HepG2 (cell line): ENCODE measurements at regions not wholly inside any gene's neighbourhood (a gene's known extent, or its start where the extent isn't known, plus 50 kb on each side); places are given as distances from the start of the nearest gene placed in this dataset.

ENCODE experiments used
- ATAC-seq: fragments of 200-7000 bp; cut with Tn5 transposase; 3 replicates; pipeline ENCODE4 v1.9.1; 2020; ENCODE audit warnings: mild to moderate bottlenecking, moderate library complexity
- BruUV-seq: library from RNA; stranded (reverse); fragments of 400-500 nt; replicated peaks from 2 replicates; lab custom pipeline; 2021; lab: Mats Ljungman, UMichigan
- CTCF ChIA-PET: fragments of 300-600 bp; formaldehyde crosslinking; extraction: SDS; loops from one replicate; lab custom pipeline; 2021; ENCODE audit warnings: low total read pairs, inconsistent platforms, low intra/inter-chr PET ratio; lab: Yijun Ruan, JAX
- POLR2A ChIA-PET: fragments of 350-600 bp; sonication (Branson Sonifier 250); formaldehyde crosslinking; loops from one replicate; lab custom pipeline; 2020; ENCODE audit warnings: antibody characterized with exemption, inconsistent platforms; lab: Yijun Ruan, JAX
- DNase-seq: peaks from one replicate; pipeline ENCODE4 v3.0.0-alpha.2; 2015; ENCODE audit warnings: low spot score
- FAIRE-seq: peaks from 3 replicates; lab custom pipeline; 2011; peaks lifted over from hg19 to GRCh38; lab: Jason Lieb, UNC
- H2AFZ ChIP-seq: one replicate; pipeline ENCODE4 v1.6.1; 2011; ENCODE audit warnings: low read length, inconsistent platforms
- H3K27ac ChIP-seq: fragments of 300-600 bp; 3 replicates; pipeline ENCODE4 v1.8.0; 2011; ENCODE audit warnings: mixed run types, mild to moderate bottlenecking, mixed read lengths, low read length, inconsistent platforms; ENCODE audit not compliant: insufficient read depth; ENCODE audit errors: extremely low read length
- H3K27me3 ChIP-seq, 2 experiments: fragments of 200-600 bp in 1 of 2; 2 replicates in 1 of 2; 3 replicates in 1 of 2; pipeline versions ENCODE4 v1.6.0 to v1.8.0; 2011; ENCODE audit warnings: low read length in 2 of 2, mild to moderate bottlenecking in 2 of 2, moderate library complexity in 2 of 2, inconsistent platforms in 1 of 2; ENCODE audit not compliant: insufficient read depth in 2 of 2, control insufficient read depth in 1 of 2
- H3K36me3 ChIP-seq, 2 experiments: fragments of 200-600 bp in 1 of 2; replicated peaks in 1 of 2; 2 replicates in 1 of 2; 3 replicates in 1 of 2; pipeline versions ENCODE4 v1.5.1 to v1.8.0; 2011; ENCODE audit warnings: low read length in 2 of 2, inconsistent platforms in 1 of 2; ENCODE audit not compliant: insufficient read depth in 2 of 2, control insufficient read depth in 1 of 2
- H3K4me1 ChIP-seq: 2 replicates; pipeline ENCODE4 v1.5.1; 2012; ENCODE audit warnings: low read length, inconsistent platforms; ENCODE audit not compliant: insufficient read depth
- H3K4me2 ChIP-seq: 2 replicates; pipeline ENCODE4 v1.6.0; 2011; ENCODE audit warnings: low read depth, low read length, inconsistent platforms
- H3K4me3 ChIP-seq, 3 experiments: fragments of 200-600 bp in 1 of 3; sonication (generic), shearing (Covaris generic) in 1 of 3; replicated peaks in 1 of 3; 2 replicates each; pipeline ENCODE4 v1.5.1; 2011 to 2016; ENCODE audit warnings: low read length in 3 of 3, inconsistent platforms in 2 of 3, low read depth in 2 of 3, mild to moderate bottlenecking in 2 of 3, control low read depth in 1 of 3, mixed read lengths in 1 of 3; ENCODE audit not compliant: insufficient read depth in 1 of 3
- H3K79me2 ChIP-seq: one replicate; pipeline ENCODE4 v1.6.1; 2011; ENCODE audit warnings: low read length, inconsistent platforms; ENCODE audit not compliant: insufficient read depth
- H3K9ac ChIP-seq: 2 replicates; pipeline ENCODE4 v1.6.0; 2011; ENCODE audit warnings: mild to moderate bottlenecking, low read depth, low read length, inconsistent platforms; ENCODE audit not compliant: insufficient read depth
- H3K9me3 ChIP-seq: 2 replicates; pipeline ENCODE4 v1.5.1; 2012; ENCODE audit warnings: mild to moderate bottlenecking, low read length
- H4K20me1 ChIP-seq: 2 replicates; pipeline ENCODE4 v1.6.0; 2011; ENCODE audit warnings: inconsistent platforms, mild to moderate bottlenecking, low read length, moderate library complexity; ENCODE audit not compliant: insufficient read depth
- ATF6 ChIP-seq: sonication (generic); formaldehyde crosslinking; conservative IDR thresholded peaks from 2 replicates; pipeline ENCODE4 v1.4.0; 2020; ENCODE audit warnings: missing genetic modification reagents
- FOXO1 ChIP-seq: sonication (generic); formaldehyde crosslinking; IDR thresholded peaks from 2 replicates; pipeline ENCODE4 v1.4.0; 2020; ENCODE audit warnings: missing genetic modification reagents
- HOXD1 ChIP-seq: sonication (generic); formaldehyde crosslinking; IDR thresholded peaks from 2 replicates; pipeline ENCODE4 v1.5.0; 2020; ENCODE audit warnings: missing genetic modification reagents
- IKZF1 ChIP-seq: fragments of 450-650 bp; IDR thresholded peaks from 2 replicates; pipeline ENCODE4 v1.7.1; 2016
- NKX3-1 ChIP-seq: sonication (generic); formaldehyde crosslinking; IDR thresholded peaks from 2 replicates; pipeline ENCODE4 v1.5.0; 2020; ENCODE audit warnings: missing genetic modification reagents
- PHF8 ChIP-seq: sonication (generic); formaldehyde crosslinking; IDR thresholded peaks from 2 replicates; pipeline ENCODE4 v1.5.0; 2020; ENCODE audit warnings: missing genetic modification reagents
- U2AF1 ChIP-seq: fragments of 200-400 bp; formaldehyde crosslinking; optimal IDR thresholded peaks from 2 replicates; pipeline ENCODE3; 2017; ENCODE audit warnings: mild to moderate bottlenecking, low read depth, low read length
- ZNF407 ChIP-seq: sonication (generic); formaldehyde crosslinking; IDR thresholded peaks from one replicate; pipeline ENCODE4 v1.5.1; 2020; ENCODE audit warnings: mild to moderate bottlenecking, missing genetic modification reagents; ENCODE audit errors: not compliant biosample characterization
- WGBS: methylation state at CpG from one replicate; pipeline ENCODE4 v1.1.6; 2017; ENCODE audit warnings: low lambda C conversion rate; 5-methylcytosine and 5-hydroxymethylcytosine counted together
- in situ Hi-C: cut with HindIII; loops from 2 replicates; pipeline ENCODE4 v1.10.0; 2017; ENCODE audit warnings: low pct_unique_long_range_greater_than_20kb; ENCODE audit not compliant: extremely low pct_ligation_motif_present
- intact Hi-C: fragments of 100-400 bp; cut with micrococcal nuclease; formaldehyde crosslinking; loops from one replicate; pipeline ENCODE4 v1.10.0; 2022; ENCODE audit not compliant: unreplicated experiment

GRCh38 chr1:36554323-36554628, 71.6 kb upstream of the CSF3R start:
- POLR2A ChIA-PET, result no interaction called here
- in situ Hi-C loops (loop anchor here (10.0 kb wide), 1 partner anchor 881 kb away; no protein-coding TSS in a partner anchor), intact Hi-C loops (no loop called here)
- Histone ChIP-seq H2AFZ (no peak overlapping the region), H3K4me1 (no peaks in the 10 kb centered on the region), H3K4me2 (no peak overlapping the region), H3K36me3 (no peaks in the 10 kb centered on the region), H3K27me3 (peaks cover 0 to 22% of the 10 kb centered on the region in 2 experiments; a peak in 2 of 5 replicates), H3K9ac (no peak overlapping the region), H4K20me1 (no peaks in the 10 kb centered on the region), H3K79me2 (no peaks in the 10 kb centered on the region), H3K27ac (no peak overlapping the region), H3K9me3 (no peaks in the 10 kb centered on the region), H3K4me3 (no peak overlapping the region)
- CTCF ChIA-PET, result interaction anchor here (1.2 to 1.3 kb wide), 3 partner anchors 38 to 880 kb away, joined by 3 to 7 read pairs (median 4); no protein-coding TSS in a partner anchor
- ATAC-seq (no peak), DNase-seq (no peak), FAIRE-seq (no peak)
- BruUV-seq, result no TSS peak
- no peak for TF ChIP-seq PHF8
- TF ChIP-seq FOXO1 (CRISPR knock-in tag), result no peak
- no peak for TF ChIP-seq ATF6 (CRISPR knock-in tag)
- TF ChIP-seq NKX3-1 (CRISPR knock-in tag), result no peak
- no peak for TF ChIP-seq U2AF1
- no peak for TF ChIP-seq HOXD1 (CRISPR knock-in tag)
- no peak for TF ChIP-seq IKZF1
- no peak for TF ChIP-seq ZNF407 (CRISPR knock-in tag)
- WGBS, result 0% methylated on average over 1 of the region's 4 CpGs
